ENCODE measurements at regions not wholly inside any gene's neighbourhood (a gene's known extent, or its start where the extent isn't known, plus 50 kb on each side); places are given as distances from the start of the nearest gene placed in this dataset.

GRCh38 chr18:46243673-46244072 is 139.5 kb downstream of the HAUS1 start:
- TF ChIP-seq CTCF (IDR thresholded peaks at IDR 0.05; ENCODE audit: low read depth, low read length, poor library complexity, severe bottlenecking) (no peak), EZH2phosphoT487 (IDR thresholded peaks at IDR 0.05; ENCODE audit: borderline replicate concordance, low read length) (no peak)

All from DOHH2 (cell line).